Heart right ventricle (tissue), 16 donors: ENCODE measurements at regions not wholly inside any gene's neighbourhood (a gene's known extent, or its start where the extent isn't known, plus 50 kb on each side); places are given as distances from the start of the nearest gene placed in this dataset.
A peak's percentile ranks its signal among the peaks of the same experiment; 100 is the strongest.
"Not testable (repeated sequence)": the region's sequence is repeated elsewhere in the genome, so short reads cannot be mapped to it uniquely, and the experiment has no call there.

ENCODE experiments used
- ATAC-seq, 8 donors: fragments of 200-7000 bp; cut with Tn5 transposase; one replicate each; pipeline ENCODE4 v1.9.1; 2020; ENCODE audit warnings: mild to moderate bottlenecking in 8 of 8, moderate library complexity in 8 of 8, moderate number of reproducible peaks in 1 of 8
- DNase-seq, 2 donors: peaks; one replicate each; pipeline ENCODE4 v3.0.0-alpha.2; 2020
- H3K27ac ChIP-seq, 10 donors: fragments of 200-600 bp; sonication (generic) in 2 of 10; one replicate each; pipeline versions ENCODE4 v1.5.0 to v1.8.0; 2020 to 2022; ENCODE audit warnings: mild to moderate bottlenecking in 3 of 10
- H3K27me3 ChIP-seq, 7 donors: fragments of 200-600 bp; one replicate each; pipeline ENCODE4 v1.8.0; 2021 to 2022; ENCODE audit warnings: mild to moderate bottlenecking in 2 of 7
- H3K36me3 ChIP-seq, 9 donors: fragments of 200-600 bp; sonication (generic) in 1 of 9; one replicate each; pipeline versions ENCODE4 v1.5.0 to v1.8.0; 2020 to 2022; ENCODE audit warnings: mild to moderate bottlenecking in 2 of 9
- H3K4me1 ChIP-seq, 9 donors: fragments of 200-600 bp; sonication (generic) in 1 of 9; one replicate each; pipeline versions ENCODE4 v1.5.0 to v1.8.0; 2020 to 2022; ENCODE audit warnings: mild to moderate bottlenecking in 4 of 9
- H3K4me3 ChIP-seq, 10 donors: fragments of 200-600 bp; sonication (generic) in 2 of 10; one replicate each; pipeline versions ENCODE4 v1.5.0 to v1.8.0; 2020 to 2022; ENCODE audit warnings: mild to moderate bottlenecking in 7 of 10, moderate library complexity in 2 of 10
- H3K9me3 ChIP-seq, 11 donors: fragments of 200-600 bp in 10 of 11; sonication (generic) in 2 of 11; one replicate each; pipeline versions ENCODE4 v1.5.0 to v1.8.0; 2013 to 2022; ENCODE audit warnings: mild to moderate bottlenecking in 2 of 11, control low read depth in 1 of 11, moderate library complexity in 1 of 11
- WGBS, 2 donors: extraction: QIAGEN DNeasy Blood & Tissue Kit; methylation state at CpG; one replicate each; pipeline ENCODE4 v1.1.7; 2013; ENCODE audit warnings: inconsistent platforms in 1 of 2; 5-methylcytosine and 5-hydroxymethylcytosine counted together
- intact Hi-C, 10 donors: fragments of 100-400 bp; cut with DNase I; formaldehyde crosslinking; loops; one replicate each; pipeline versions ENCODE4 v1.11.1 to v1.14.2; 2022
- TF ChIP-seq, protein P1 (sequence below), 9 donors: fragments of 200-600 bp; sonication (generic) in 2 of 9; IDR thresholded peaks; one replicate each; pipeline versions ENCODE4 v1.5.0 to v1.8.0; 2021 to 2022; ENCODE audit warnings: antibody characterized with exemption in 9 of 9, mild to moderate bottlenecking in 5 of 9, moderate library complexity in 1 of 9
- donor health status: Arrhythmogenic right ventricular cardiomyopathy.
- donor health status: ischemic (EF 13 %, LVEDD 7.1; RV severe dilation, severe dysfunction).
- donor health status: healthy with polysubstance abuse.
- donor health status: DM: no; HTN: yes; CAD: no.
- donor health status: DM: no; HTN: no; CAD: no.
- donor health status: ischemic (EF 25% LVEDD 6.9; RV normal size, moderate dysfunction).
- donor health status: ischemic (EF 25% LVEDD 5.7; RV mildly dilated, moderate dysfunction).
- donor health status: healthy.
- donor health status: DM: yes; HTN: yes; CAD: no.
- donor health status: Ischemic cardiomyopathy.
- donor health status: ischemic (EF 35%, LVEDD 5.7; RV mildly dilated, moderate dysfunction).
- donor health status: nonischemic (EF 11% LVEDD 7.7; RV severe dilation, severe dysfunction).
- donor health status: DM: yes; HTN: yes; CAD: no.
- donor health status: PGD.
- donor health status: ischemic (EF 29% LVEDD 5.4; RV normal size, mild dysfunction).
- donor health status: nonischemic (EF 23%, LVEDD 6.1; RV moderate dilation, normal function).

DNA sequence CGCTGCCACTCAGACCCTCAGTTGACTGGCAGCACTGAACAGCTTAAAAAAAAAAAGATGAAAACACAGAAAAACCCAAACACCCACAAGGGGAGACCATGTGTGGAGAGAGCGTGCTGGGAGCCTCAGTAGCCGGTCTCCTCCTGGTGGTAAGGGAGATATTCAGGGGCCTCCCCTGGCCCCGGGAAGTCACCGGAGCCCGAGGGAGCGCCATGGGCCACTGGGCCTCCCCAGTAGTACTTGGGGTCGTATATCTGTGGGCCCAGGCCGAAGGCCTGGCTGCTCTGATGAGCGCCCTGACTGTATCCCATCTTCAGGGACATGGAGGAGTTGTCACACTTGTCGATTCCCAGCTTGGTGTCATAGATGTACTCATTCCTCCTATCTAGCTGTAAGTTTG lies 145.7 kb upstream of the TEKT4 start:
- no peaks in the 10 kb centered on the region for H3K9me3 ChIP-seq
- H3K4me3 ChIP-seq = no peak overlapping the region
- H3K27me3 ChIP-seq = no peaks in the 10 kb centered on the region
- WGBS, 2 donors = 77 to 81% methylated on average over 11 of the region's 11 CpGs
- no peak for ATAC-seq
- no peaks in the 10 kb centered on the region for H3K36me3 ChIP-seq
- H3K4me1 ChIP-seq = no peaks in the 10 kb centered on the region
- no peak overlapping the region for H3K27ac ChIP-seq
- no peak for DNase-seq
- TF ChIP-seq, protein P1, sequence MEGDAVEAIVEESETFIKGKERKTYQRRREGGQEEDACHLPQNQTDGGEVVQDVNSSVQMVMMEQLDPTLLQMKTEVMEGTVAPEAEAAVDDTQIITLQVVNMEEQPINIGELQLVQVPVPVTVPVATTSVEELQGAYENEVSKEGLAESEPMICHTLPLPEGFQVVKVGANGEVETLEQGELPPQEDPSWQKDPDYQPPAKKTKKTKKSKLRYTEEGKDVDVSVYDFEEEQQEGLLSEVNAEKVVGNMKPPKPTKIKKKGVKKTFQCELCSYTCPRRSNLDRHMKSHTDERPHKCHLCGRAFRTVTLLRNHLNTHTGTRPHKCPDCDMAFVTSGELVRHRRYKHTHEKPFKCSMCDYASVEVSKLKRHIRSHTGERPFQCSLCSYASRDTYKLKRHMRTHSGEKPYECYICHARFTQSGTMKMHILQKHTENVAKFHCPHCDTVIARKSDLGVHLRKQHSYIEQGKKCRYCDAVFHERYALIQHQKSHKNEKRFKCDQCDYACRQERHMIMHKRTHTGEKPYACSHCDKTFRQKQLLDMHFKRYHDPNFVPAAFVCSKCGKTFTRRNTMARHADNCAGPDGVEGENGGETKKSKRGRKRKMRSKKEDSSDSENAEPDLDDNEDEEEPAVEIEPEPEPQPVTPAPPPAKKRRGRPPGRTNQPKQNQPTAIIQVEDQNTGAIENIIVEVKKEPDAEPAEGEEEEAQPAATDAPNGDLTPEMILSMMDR (IDR thresholded peaks at IDR 0.05) = no peak
- intact Hi-C loops = no loop called here

DNA sequence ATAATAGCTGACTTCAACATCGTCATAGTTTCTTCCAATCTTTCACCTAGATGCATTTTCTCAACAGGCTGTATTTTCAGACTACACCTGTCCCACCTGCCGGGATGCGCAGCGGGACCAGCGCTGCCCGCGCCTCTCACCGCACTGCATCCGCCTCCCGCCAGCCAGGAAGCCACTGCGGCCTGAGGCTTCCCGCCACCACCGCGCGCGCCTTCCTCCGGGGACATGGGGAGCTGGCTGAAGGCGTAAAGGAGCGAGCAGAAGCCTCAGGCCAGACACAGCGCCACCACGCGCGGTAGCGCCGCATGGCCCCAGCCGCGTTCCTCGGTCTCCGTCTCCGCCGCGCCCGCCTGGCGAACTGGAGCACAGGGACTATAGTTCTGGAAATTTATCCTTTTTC lies 135.7 kb upstream of the TEKT4 start:
- H3K4me1 ChIP-seq, H3K36me3 ChIP-seq, DNase-seq, H3K4me3 ChIP-seq, intact Hi-C loops, ATAC-seq, H3K9me3 ChIP-seq, H3K27ac ChIP-seq: not testable (repeated sequence)
- TF ChIP-seq, protein P1 (IDR thresholded peaks at IDR 0.05) = peak in 1 of 9 donors; percentile 5
- 7% methylated on average over 19 to 34 of the region's 34 CpGs for WGBS, 2 donors
- peaks cover 0 to 29% (median 15%) of the 10 kb centered on the region in 7 donors for H3K27me3 ChIP-seq

DNA sequence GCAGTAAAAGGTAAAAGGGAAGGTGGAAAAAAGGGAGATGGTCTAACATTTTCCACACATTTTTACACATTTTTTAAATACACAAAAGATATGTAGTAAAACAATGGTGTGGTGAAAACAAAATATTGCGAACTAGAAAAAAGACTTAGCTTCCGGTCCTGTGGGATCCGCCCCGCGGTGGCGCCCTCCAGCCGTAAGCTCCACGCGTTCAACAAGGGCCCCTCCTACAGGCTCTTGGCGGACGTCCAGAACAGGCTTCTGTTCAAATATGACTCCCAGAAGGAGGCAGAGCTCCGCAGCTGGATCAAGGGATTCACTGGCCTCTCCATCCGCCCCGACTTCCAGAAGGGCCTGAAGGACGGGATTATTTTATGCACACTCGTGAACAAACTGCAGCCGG lies 134.1 kb upstream of the TEKT4 start:
- H3K4me1 ChIP-seq, H3K36me3 ChIP-seq, H3K27ac ChIP-seq, ATAC-seq, intact Hi-C loops, H3K4me3 ChIP-seq, DNase-seq, H3K9me3 ChIP-seq: not testable (repeated sequence)
- peaks cover 0 to 29% (median 15%) of the 10 kb centered on the region in 7 donors for H3K27me3 ChIP-seq
- 84 to 89% methylated on average over 15 to 16 of the region's 17 CpGs for WGBS, 2 donors

DNA sequence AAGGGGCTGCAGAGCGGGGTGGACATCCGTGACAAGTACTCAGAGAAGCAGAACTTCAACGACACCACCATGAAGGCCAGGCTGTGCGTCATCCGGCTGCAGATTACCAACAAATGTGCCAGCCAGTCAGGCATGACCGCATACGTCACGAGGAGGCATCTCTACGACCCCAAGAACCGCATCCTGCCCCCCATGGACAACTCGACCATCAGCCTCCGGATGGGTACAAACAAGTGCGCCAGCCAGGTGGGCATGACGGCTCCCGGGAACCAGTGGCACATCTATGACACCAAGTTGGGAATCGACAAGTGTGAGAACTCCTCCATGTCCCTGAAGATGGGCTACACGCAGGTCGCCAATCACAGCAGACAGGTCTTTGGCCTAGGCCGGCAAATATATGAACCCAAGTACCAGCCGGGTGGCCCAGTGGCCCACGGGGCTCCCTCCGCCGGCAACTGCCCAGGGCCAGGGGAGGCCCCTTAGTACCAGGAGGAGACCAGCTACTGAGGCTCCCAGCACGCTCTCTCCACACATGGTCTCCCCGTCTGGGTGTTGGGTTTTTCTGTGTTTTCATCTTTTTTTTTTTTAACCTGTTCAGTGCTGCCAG lies 133.4 kb upstream of the TEKT4 start:
- H3K36me3 ChIP-seq, H3K4me3 ChIP-seq, H3K27ac ChIP-seq, intact Hi-C loops, H3K9me3 ChIP-seq, H3K4me1 ChIP-seq, DNase-seq, ATAC-seq: not testable (repeated sequence)
- WGBS, 2 donors = 91 to 92% methylated on average over 25 of the region's 25 CpGs
- H3K27me3 ChIP-seq = peaks cover 0 to 34% (median 15%) of the 10 kb centered on the region in 7 donors

DNA sequence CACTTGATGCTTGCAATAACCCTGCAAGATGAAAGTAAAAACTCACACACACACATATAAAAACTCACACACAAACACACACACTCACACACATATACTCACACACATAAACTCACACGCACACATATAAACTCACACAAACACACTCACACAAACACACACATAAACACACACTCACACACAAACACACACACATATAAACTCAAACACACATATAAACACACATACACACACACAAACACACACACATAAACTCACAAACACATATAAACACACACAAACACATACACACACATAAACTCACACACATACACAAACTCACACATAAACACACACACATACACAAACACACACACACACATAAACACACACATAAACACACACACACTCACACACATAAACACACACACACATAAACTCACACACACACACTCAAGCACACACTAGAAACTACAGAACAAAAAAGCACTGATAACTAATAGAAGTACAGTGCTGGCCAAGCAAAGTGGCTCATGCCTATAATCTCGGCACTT lies 117.7 kb upstream of the TEKT4 start:
- H3K27me3 ChIP-seq = peaks cover 0 to 47% (median 9%) of the 10 kb centered on the region in 7 donors

More for the DNA sequence above, 117.7 kb upstream of the TEKT4 start:
- TF ChIP-seq, protein P1 (IDR thresholded peaks at IDR 0.05) = no peak
- H3K9me3 ChIP-seq = no peaks in the 10 kb centered on the region
- H3K4me1 ChIP-seq = no peaks in the 10 kb centered on the region
- DNase-seq (no peak), ATAC-seq (no peak)
- no peak overlapping the region for H3K27ac ChIP-seq
- H3K36me3 ChIP-seq = no peaks in the 10 kb centered on the region
- H3K4me3 ChIP-seq = no peak overlapping the region
- 78 to 82% methylated on average over 2 of the region's 2 CpGs for WGBS, 2 donors
- intact Hi-C loops = no loop called here
